ENCODE measurements at regions not wholly inside any gene's neighbourhood (a gene's known extent, or its start where the extent isn't known, plus 50 kb on each side); places are given as distances from the start of the nearest gene placed in this dataset.

- no peak for DNase-seq
Observed at GRCh38 chr3:181764544-181764943, 52.8 kb downstream of the SOX2 start.

DNA sequence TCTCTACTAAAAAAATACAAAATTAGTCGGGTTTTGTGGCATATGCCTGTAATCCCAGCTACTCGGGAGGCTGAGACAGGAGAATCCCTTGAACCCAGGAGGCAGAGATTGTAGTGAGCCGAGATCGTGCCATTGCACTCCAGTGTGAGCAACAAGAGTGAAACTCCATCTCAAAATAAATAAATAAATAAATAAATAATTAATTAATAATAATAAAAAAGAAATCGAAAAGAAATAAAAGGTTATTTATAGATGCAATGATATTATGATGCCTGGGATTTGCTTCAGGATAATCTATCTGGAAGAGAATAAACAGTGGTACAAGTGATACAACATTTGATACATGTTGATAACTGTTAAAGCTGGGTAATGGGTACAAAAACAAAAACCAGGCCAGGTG lies 58.6 kb downstream of the SOX2 start:
- DNase-seq, result no peak

GRCh38 chr3:181771120-181771519 lies 59.4 kb downstream of the SOX2 start:
- no peak for DNase-seq

DNA sequence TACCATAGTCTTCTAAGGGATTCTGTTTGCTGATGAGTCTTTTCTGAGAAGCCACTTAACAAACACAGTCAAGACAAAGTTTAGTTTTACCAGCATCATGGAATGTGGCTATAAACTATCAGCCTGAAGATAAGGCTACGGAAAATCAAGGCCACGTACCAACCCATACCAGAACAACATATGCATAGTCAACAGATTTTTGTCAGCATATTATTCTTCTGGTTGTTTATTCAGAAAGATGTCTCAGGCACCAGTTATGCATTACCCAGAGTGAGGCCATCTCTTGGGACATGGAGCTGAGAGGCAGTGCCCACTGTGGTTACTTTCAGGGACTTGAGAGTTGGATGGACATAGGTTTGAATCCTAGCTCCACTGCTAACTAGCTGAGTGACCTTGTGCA lies 60.4 kb downstream of the SOX2 start:
- DNase-seq, result no peak

DNA sequence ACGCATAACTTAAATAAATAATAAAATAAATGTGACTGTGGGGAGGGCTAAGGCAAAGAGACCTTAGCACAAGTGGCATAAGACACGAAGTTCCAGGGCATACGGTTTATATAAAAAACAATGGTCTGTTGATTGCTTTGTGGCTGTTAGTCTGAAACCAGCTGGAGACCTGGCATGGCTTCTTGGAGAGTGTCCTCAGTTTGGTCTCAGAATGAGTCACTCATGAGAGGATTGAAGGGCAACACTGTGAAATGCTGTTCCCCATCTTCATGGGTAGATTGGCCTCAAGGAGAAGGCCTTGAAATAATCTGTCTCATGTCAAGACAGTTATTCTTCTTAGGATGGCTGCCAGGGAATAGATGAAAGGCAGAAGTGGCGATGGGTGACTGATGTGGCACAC lies 62.2 kb downstream of the SOX2 start:
- no peak for DNase-seq

DNA sequence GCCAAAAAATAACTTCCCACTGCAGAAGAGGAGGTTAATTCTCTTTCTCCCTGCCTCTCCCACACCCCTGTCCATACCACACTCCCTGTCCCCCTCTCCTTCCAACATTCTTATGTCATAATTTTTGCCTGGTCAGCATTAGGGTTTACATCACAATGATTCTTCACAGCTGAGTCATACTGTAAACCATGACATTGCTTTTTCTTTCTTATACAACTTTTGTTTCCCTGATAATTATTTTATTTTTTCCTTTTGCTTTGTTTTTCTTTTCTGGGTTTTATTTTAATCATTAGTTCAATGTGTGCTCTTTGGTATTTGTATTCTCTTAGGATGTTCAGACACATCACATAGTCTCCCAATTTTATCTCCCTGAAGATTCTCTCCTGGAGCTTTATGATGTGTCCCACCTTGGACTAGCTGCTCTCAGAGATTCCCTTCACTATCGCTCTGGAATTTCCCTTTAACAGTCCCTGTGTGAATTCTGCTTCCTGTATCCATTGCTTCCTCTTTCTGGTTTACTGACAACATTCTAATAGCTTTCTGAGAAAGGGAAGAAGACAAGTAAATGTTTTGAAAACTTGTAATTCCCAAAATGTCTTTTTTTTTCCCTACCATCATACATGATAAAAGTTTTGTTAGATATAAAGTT lies 70.7 kb downstream of the SOX2 start:
- DNase-seq, result peak; percentile 11

DNA sequence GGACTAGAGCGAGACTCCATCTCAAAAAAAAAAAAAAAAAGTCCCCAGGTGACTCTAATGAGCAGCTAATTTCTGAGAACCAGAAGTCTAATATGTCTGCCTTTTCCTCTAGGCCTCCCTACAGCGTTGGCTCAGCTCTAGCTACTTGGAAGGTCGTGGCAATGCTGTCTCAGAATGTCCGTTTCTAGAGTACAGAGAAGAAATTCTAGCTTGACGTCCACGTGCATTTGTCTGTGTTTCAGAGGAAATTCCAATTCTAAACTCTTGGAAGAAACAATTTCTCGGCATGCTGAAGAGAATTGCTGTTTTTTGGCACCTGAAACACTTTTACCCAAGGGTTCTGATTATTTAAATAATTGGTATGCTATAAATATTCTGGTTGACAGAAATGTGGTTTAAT lies 78.8 kb downstream of the SOX2 start:
- DNase-seq, result no peak

DNA sequence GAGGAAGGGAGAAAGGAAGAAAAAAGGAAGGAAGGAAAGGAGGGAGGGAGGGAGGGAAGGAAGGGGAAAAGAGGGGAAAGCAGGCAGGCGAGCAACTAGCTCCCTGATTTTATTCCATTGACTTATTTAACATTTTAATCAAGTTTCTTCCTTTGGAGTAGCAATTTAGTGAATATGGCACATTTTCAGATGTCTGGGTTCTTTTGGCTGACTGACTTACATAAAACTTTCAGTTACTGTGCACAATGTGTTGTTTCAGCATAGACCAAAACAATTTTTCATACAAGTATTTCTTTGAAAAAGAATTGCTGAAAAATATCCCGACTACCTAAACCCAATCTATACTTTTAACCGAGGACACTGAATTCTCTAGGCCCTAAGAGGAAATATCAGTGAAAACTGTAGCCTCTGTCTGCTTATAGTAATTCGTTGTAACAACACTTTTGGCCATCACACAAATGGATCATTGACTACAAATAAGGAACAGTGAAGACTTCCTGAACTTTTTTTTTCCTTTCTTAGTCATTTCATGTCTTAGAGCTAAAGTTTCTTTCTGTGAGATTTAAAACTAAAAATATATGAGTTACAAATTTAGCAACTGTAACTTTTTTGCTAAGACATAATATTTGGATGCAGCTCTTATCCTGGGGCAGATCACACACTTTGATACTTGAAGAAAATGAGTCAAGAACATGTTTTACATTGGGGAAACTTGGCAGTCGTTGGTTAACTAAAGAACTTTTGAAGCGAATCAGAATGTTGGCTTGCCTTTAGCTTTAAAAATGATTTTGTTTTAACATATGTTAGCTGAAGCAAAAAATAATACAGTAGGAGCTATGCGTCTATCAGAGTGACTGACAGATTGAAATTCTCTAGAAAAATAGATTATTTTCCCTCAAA lies 79.6 kb downstream of the SOX2 start:
- DNase-seq, result no peak

DNA sequence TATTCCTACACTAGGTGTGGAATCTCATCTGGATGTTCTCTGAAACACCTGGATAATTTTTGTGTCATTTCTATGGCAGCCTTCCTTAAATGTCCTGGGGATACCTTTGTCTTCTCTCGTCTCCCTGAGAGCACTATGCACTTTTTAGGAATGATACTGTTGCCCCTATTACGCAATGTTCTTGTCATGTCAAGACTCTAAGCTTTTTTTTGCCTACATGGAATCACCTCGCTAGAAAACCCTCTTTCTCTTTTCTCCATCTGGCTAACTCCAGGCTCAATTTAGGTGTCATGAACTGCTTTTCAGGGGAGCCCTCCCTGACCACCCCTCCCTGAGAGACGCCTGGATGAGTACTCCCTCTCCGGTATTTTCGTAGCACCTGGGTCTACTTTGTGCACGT lies 81.3 kb downstream of the SOX2 start:
- DNase-seq, result no peak

DNA sequence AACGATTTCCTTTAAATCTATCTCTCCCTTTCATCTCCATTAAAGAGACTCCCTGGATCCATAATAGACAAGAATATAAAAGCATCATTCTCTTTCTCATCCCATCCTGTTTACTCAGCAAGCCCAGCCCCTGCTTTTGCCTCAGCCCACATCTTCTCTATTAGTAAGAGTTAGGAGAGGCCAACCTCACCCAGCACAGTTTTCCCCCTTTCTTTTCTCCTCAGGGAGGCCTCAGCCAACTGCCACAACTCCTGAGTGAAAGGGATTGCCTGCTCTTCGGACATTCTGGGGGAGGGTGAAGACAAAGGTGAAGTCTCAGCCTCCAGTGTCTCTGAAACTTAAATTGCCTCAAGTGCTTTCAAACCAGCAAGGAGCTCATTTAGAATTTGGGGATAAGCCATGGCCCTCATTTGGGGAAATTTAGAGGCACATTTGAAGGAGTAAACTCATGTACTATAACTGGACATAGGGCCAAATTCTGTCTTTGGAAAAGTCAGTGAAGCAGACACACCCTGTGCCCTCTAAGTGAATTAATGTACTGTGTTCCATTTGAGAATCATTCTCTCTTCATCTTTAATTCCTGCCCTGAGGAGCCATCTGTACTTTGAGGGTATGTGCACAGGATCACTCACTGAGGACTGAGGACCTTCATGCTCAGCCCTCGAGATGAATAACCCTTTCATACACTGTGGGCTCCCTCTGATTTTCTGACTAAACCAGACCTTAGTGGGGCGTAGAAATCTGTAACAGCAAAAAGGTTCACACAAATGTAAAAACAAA lies 82.5 kb downstream of the SOX2 start:
- no peak for DNase-seq

DNA sequence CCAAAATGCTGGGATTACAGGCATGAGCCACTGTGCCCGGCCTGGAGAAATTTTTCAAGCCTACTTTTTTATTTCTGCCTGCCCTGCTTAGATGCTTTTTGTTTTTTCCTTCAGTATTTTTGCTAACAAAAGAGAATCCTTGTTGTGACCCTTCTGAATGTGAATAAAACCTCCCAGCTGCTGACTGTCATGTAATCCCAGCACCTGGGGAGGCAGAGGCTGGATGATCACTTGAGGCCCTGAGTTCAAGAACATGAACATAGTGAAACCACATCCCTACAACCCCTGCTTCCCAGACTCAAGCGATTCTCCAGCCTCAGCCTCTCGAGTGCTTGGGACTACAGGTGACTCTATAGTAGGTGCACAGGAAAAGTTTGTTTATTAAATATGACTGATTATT lies 84.9 kb downstream of the SOX2 start:
- no peak for DNase-seq

- DNase-seq, result no peak
Observed at GRCh38 chr3:181797431-181797830, 85.7 kb downstream of the SOX2 start.

DNA sequence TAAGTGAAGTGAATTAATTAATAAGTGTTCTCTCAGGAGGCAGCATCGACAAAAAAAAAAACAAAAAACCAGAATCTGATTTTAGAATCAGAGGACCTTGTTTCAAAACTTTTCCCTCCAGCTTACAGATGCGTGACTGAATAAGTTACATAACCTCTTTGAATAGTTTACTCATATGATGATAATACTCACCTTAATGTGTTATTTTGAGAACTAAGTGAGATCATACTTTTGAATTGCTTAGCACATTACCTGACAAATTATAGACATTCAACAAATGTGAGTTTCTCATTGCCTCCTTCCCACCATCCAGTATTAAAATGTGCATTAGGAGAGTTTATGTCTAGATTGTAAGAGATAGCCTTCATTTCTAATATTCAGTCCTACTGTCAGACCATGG lies 94.0 kb downstream of the SOX2 start:
- no peak for DNase-seq

- DNase-seq, result no peak
Observed at GRCh38 chr3:181808053-181808452, 96.3 kb downstream of the SOX2 start.

DNA sequence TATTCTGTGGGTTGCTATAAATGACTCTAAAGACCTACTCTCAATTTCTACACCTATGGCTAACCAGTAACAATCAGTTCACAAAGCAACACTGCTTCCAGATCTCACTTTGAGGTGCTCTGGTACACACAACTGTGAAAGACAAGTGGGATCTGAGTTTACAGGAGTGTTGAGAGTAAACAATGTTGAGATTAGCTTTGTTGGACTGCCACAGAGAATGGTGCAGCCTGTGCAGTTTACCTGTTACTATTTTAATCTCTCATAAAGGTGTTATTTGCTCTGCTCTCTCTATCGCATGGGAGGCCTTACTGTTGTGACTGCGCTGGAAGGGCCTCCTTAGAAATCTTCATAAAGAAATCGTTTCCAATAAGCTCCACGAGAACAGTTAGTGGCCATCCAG lies 112.0 kb downstream of the SOX2 start:
- DNase-seq, result no peak

DNA sequence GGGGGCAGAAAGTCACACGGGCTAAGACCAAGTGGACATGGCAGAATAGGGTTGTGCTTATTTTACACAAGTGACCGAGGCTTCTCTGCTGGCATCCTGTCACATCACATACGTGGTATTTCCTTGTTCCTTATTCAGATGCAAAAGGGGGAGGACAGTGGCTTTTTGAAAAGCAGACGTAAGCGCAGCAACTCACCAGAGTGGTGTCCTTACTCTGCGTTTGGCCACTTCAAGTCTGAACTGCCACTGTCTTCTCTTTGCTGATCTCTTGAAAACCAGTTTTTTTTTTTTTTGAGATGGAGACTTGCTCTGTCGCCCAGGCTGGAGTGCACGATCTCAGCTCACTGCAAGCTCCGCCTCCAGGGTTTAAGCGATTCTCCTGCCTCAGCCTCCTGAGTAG lies 113.2 kb downstream of the SOX2 start:
- DNase-seq, result no peak

DNA sequence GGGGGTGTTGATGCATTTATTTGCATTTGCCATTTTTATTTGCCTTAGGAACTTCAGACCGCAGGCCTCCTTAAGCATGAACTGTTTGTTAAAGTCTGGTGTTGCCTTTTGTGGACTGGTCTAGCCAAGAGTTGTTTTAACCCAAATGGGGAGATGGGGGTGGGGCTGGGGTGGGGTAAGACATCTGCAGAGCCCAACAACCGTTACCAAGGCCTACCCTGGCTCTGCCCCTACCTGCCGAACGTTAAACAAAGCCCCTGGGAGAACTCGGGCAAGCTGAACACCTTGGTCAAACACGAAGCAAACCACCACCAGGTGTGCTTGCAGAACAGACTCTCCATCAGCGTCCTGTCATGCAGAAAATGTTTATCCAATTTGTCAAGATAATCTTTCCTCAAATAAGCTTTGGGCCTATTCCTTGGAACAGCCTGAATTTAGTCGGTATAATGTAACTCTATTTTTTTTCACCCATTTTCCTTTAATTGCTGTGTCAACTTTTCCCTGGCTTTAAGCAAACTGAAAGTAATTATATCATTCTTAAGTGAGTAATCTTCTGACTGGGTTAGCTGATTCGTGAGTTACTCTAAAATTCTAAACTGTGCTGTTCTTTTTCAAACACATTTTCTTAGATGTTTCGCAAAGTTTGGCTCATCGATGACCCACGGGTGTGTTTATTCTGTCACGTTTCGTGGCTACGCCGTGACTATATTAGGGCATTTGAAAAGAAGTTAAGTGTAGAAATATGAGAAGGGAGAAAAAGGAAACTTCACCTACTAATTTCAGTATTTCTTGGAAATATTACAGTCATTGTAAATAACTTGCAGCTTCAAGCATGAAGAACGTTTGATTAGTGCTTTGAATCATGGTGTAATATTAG lies 127.6 kb downstream of the SOX2 start:
- DNase-seq, result no peak

- no peak for DNase-seq
Observed at GRCh38 chr3:181839916-181840297, 128.2 kb downstream of the SOX2 start.

- DNase-seq, result no peak
Observed at GRCh38 chr3:181844211-181844610, 132.5 kb downstream of the SOX2 start.

GRCh38 chr3:181847276-181847675 lies 135.6 kb downstream of the SOX2 start:
- DNase-seq, result no peak

DNA sequence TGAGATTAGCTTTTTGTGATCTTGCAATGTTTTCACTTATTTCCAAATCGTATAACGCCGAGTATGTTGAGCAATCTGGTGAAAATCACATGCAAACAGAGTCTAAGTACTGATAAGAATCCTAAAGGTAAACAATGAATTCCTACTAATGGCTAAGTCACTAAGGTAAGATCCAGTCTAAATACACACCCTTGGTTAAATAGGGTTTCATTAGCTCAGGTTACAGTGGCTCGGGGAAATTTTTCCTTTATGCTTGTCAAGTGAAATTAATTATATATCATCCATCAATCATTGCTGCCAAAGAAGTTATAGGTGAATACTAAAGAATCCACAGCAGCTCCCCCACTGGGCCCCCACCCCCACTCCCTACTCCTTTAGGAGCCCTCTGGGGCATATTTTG lies 139.3 kb downstream of the SOX2 start:
- DNase-seq, result no peak

- no peak for DNase-seq
Observed at GRCh38 chr3:181855825-181856224, 144.1 kb downstream of the SOX2 start.

DNA sequence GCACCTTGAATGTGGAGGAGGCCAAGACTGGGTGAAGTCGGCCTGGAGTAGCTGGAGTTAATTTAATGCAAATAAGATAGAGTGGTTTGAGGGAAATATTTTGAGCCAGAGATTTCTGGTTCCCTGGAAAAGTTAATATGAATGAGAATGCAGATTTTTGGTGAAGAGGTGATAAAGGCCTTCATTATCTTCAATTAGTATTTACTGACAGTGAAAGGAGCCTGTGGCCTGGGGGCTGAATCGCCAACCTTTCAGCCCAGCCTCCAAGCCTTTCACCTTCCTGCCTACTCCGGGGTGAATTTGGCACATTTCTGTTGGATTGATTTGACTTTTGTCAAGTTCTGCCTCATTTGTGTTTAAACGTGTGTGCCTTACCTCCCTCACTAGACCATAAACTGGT lies 147.8 kb downstream of the SOX2 start:
- no peak for DNase-seq

Measured in HCEC 1CT (cell line).